IPS-15b (cell line): ENCODE measurements at regions not wholly inside any gene's neighbourhood (a gene's known extent, or its start where the extent isn't known, plus 50 kb on each side); places are given as distances from the start of the nearest gene placed in this dataset.

Source experiments
- H3K27me3 ChIP-seq: one replicate; pipeline ENCODE4 v1.6.1; 2013; ENCODE audit warnings: low read length; ENCODE audit not compliant: control insufficient read depth, insufficient read depth
- H3K36me3 ChIP-seq: one replicate; pipeline ENCODE4 v1.6.1; 2013; ENCODE audit warnings: low read length; ENCODE audit not compliant: control insufficient read depth, insufficient read depth
- H3K4me1 ChIP-seq: one replicate; pipeline ENCODE4 v1.6.1; 2013; ENCODE audit warnings: mild to moderate bottlenecking, low read length; ENCODE audit not compliant: control insufficient read depth, insufficient read depth
- H3K4me3 ChIP-seq: one replicate; pipeline ENCODE4 v1.5.1; 2013; ENCODE audit warnings: low read depth, low read length
- H3K9ac ChIP-seq: one replicate; pipeline ENCODE4 v1.6.1; 2013; ENCODE audit warnings: low read depth, mild to moderate bottlenecking, low read length
- H3K9me3 ChIP-seq: one replicate; pipeline ENCODE4 v1.6.1; 2013; ENCODE audit warnings: mild to moderate bottlenecking, low read length; ENCODE audit not compliant: control insufficient read depth, insufficient read depth

- Histone ChIP-seq H3K4me1 (no peaks in the 10 kb centered on the region), H3K27me3 (no peaks in the 10 kb centered on the region), H3K9me3 (no peaks in the 10 kb centered on the region), H3K36me3 (no peaks in the 10 kb centered on the region), H3K9ac (no peak overlapping the region), H3K4me3 (no peak overlapping the region)
Observed at GRCh38 chr3:83074485-83074884, 1313.0 kb upstream of the GBE1 start.

- Histone ChIP-seq H3K4me3 (no peak overlapping the region), H3K27me3 (no peaks in the 10 kb centered on the region), H3K9ac (no peak overlapping the region), H3K36me3 (no peaks in the 10 kb centered on the region), H3K4me1 (no peaks in the 10 kb centered on the region), H3K9me3 (no peaks in the 10 kb centered on the region)
Observed at GRCh38 chr3:83065851-83066460, 1304.5 kb upstream of the GBE1 start.

- Histone ChIP-seq H3K27me3 (no peaks in the 10 kb centered on the region), H3K4me1 (no peaks in the 10 kb centered on the region), H3K4me3 (no peak overlapping the region), H3K9ac (no peak overlapping the region), H3K9me3 (no peaks in the 10 kb centered on the region), H3K36me3 (no peaks in the 10 kb centered on the region)
Observed at GRCh38 chr3:83063446-83063845, 1302.0 kb upstream of the GBE1 start.

GRCh38 chr3:83048556-83048955 lies 1287.1 kb upstream of the GBE1 start:
- Histone ChIP-seq H3K36me3 (no peaks in the 10 kb centered on the region), H3K9me3 (no peaks in the 10 kb centered on the region), H3K4me1 (no peaks in the 10 kb centered on the region)

GRCh38 chr3:83039422-83039821 lies 1278.0 kb upstream of the GBE1 start:
- H3K9ac ChIP-seq: no peak overlapping the region
- no peaks in the 10 kb centered on the region for H3K9me3 ChIP-seq
- no peaks in the 10 kb centered on the region for H3K4me1 ChIP-seq
- no peaks in the 10 kb centered on the region for H3K27me3 ChIP-seq
- no peak overlapping the region for H3K4me3 ChIP-seq
- no peaks in the 10 kb centered on the region for H3K36me3 ChIP-seq

More at GRCh38 chr3:83048556-83048955, 1287.1 kb upstream of the GBE1 start:
- Histone ChIP-seq H3K9ac (no peak overlapping the region), H3K4me3 (no peak overlapping the region), H3K27me3 (no peaks in the 10 kb centered on the region)

- H3K27me3 ChIP-seq: no peaks in the 10 kb centered on the region
- no peaks in the 10 kb centered on the region for H3K36me3 ChIP-seq
- no peak overlapping the region for H3K4me3 ChIP-seq
- H3K9ac ChIP-seq: no peak overlapping the region
- H3K9me3 ChIP-seq: no peaks in the 10 kb centered on the region
- no peaks in the 10 kb centered on the region for H3K4me1 ChIP-seq
Observed at GRCh38 chr3:83035704-83036010, 1274.2 kb upstream of the GBE1 start.

GRCh38 chr3:83034806-83035703 lies 1273.6 kb upstream of the GBE1 start:
- no peak overlapping the region for H3K9ac ChIP-seq
- no peaks in the 10 kb centered on the region for H3K27me3 ChIP-seq
- H3K36me3 ChIP-seq: no peaks in the 10 kb centered on the region
- no peak overlapping the region for H3K4me3 ChIP-seq
- no peaks in the 10 kb centered on the region for H3K4me1 ChIP-seq
- no peaks in the 10 kb centered on the region for H3K9me3 ChIP-seq

GRCh38 chr3:83033133-83033532 lies 1271.7 kb upstream of the GBE1 start:
- H3K9me3 ChIP-seq: no peaks in the 10 kb centered on the region
- no peaks in the 10 kb centered on the region for H3K36me3 ChIP-seq
- no peak overlapping the region for H3K9ac ChIP-seq
- no peaks in the 10 kb centered on the region for H3K27me3 ChIP-seq
- no peaks in the 10 kb centered on the region for H3K4me1 ChIP-seq
- H3K4me3 ChIP-seq: no peak overlapping the region

- Histone ChIP-seq H3K9me3 (no peaks in the 10 kb centered on the region), H3K36me3 (no peaks in the 10 kb centered on the region), H3K4me3 (no peak overlapping the region), H3K27me3 (no peaks in the 10 kb centered on the region), H3K4me1 (no peaks in the 10 kb centered on the region), H3K9ac (no peak overlapping the region)
Observed at GRCh38 chr3:83023086-83023485, 1261.6 kb upstream of the GBE1 start.

- Histone ChIP-seq H3K27me3 (no peaks in the 10 kb centered on the region), H3K9ac (no peak overlapping the region), H3K4me1 (no peaks in the 10 kb centered on the region), H3K36me3 (no peaks in the 10 kb centered on the region), H3K9me3 (no peaks in the 10 kb centered on the region), H3K4me3 (no peak overlapping the region)
Observed at GRCh38 chr3:83011481-83011880, 1250.0 kb upstream of the GBE1 start.

- Histone ChIP-seq H3K4me3 (no peak overlapping the region), H3K9me3 (no peaks in the 10 kb centered on the region), H3K36me3 (no peaks in the 10 kb centered on the region), H3K9ac (no peak overlapping the region), H3K4me1 (peaks cover 9% of the 10 kb centered on the region), H3K27me3 (no peaks in the 10 kb centered on the region)
Observed at GRCh38 chr3:83003917-83004316, 1242.5 kb upstream of the GBE1 start.

GRCh38 chr3:83002869-83003445 lies 1241.5 kb upstream of the GBE1 start:
- Histone ChIP-seq H3K9ac (no peak overlapping the region), H3K4me1 (peaks cover 9% of the 10 kb centered on the region), H3K4me3 (no peak overlapping the region), H3K36me3 (no peaks in the 10 kb centered on the region), H3K9me3 (no peaks in the 10 kb centered on the region), H3K27me3 (no peaks in the 10 kb centered on the region)
